AG09319 (cell line): ENCODE measurements at regions not wholly inside any gene's neighbourhood (a gene's known extent, or its start where the extent isn't known, plus 50 kb on each side); places are given as distances from the start of the nearest gene placed in this dataset.

Source experiments
- DNase-seq: peaks from one replicate; pipeline ENCODE4 v3.0.0-alpha.2; 2010; ENCODE audit warnings: low read depth; ENCODE audit errors: extremely low read depth
- CTCF ChIP-seq: IDR thresholded peaks from 2 replicates; pipeline ENCODE4 v1.5.1; 2011; ENCODE audit warnings: low read depth, mild to moderate bottlenecking, inconsistent platforms, low read length, moderate library complexity

DNA sequence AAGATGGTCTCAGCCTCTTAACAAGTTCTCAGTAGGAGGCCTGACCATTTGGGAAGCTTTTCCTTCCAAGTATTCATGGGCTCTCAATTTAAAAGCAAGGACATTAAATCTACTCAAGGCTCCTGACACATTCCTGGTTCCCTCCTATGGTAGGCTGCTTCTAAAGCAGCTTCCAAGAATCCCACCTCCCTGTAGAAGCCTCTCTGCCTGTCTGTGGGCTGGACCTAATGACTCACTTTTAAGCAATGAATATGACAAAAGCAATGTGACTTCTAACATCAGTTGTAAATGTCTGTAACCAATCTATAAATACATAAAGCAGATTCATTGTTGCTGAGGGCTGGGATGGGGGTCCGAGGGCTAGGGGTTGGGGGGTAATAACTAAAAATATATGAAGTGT lies 99.5 kb upstream of the FAM9B start:
- no peak for TF ChIP-seq CTCF
- no peak for DNase-seq

- no peak for DNase-seq
- TF ChIP-seq CTCF = no peak
Measured at GRCh38 chrX:9134366-9134765, 100.4 kb upstream of the FAM9B start.

GRCh38 chrX:9135901-9136510 lies 102.1 kb upstream of the FAM9B start:
- DNase-seq = no peak
- no peak for TF ChIP-seq CTCF

DNA sequence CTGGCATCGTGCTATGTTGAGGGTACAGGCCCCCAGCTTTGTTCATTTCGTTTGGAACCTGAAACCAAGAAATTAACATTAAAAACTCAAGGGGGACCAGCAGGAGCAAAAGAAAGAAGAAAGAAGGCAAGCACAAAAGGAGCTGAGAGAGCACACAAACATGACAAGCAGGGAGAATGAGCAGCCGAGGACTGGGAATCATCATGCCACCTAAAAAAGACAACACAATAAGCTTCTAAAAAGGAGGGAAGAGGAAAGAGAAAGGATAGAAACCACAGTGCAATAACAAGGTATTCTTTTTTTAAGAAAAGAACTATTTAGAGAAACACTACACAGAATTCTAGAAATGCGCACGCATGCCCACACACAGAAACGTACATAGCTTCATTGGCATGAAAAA lies 103.2 kb upstream of the FAM9B start:
- no peak for TF ChIP-seq CTCF

GRCh38 chrX:9141496-9141895 lies 107.6 kb upstream of the FAM9B start:
- DNase-seq = no peak
- no peak for TF ChIP-seq CTCF

More for the DNA sequence above, 103.2 kb upstream of the FAM9B start:
- no peak for DNase-seq

- no peak for TF ChIP-seq CTCF
- DNase-seq = no peak
Measured at GRCh38 chrX:9144701-9145241, 110.8 kb upstream of the FAM9B start.

GRCh38 chrX:9146657-9147056 lies 112.7 kb upstream of the FAM9B start:
- no peak for DNase-seq
- no peak for TF ChIP-seq CTCF
